Vagina (tissue), 2 donors: ENCODE measurements at regions not wholly inside any gene's neighbourhood (a gene's known extent, or its start where the extent isn't known, plus 50 kb on each side); places are given as distances from the start of the nearest gene placed in this dataset.

ENCODE experiments used
- POLR2A ChIP-seq, 2 donors: fragments of 450-650 bp; IDR thresholded peaks; one replicate each; pipeline ENCODE4 v1.6.1; 2017; ENCODE audit warnings: antibody characterized with exemption in 2 of 2, mild to moderate bottlenecking in 2 of 2, moderate library complexity in 2 of 2
- TF ChIP-seq, protein P1 (sequence below), 3 experiments: fragments of 450-650 bp in 2 of 3; fragments of 200-600 bp in 1 of 3; sonication (generic) in 1 of 3; IDR thresholded peaks; one replicate each; pipeline ENCODE4 v1.5.1; 2017 to 2019; ENCODE audit warnings: antibody characterized with exemption in 3 of 3, mild to moderate bottlenecking in 2 of 3, moderate library complexity in 2 of 3

- TF ChIP-seq POLR2A (IDR thresholded peaks at IDR 0.05), result no peak
- TF ChIP-seq, protein P1, sequence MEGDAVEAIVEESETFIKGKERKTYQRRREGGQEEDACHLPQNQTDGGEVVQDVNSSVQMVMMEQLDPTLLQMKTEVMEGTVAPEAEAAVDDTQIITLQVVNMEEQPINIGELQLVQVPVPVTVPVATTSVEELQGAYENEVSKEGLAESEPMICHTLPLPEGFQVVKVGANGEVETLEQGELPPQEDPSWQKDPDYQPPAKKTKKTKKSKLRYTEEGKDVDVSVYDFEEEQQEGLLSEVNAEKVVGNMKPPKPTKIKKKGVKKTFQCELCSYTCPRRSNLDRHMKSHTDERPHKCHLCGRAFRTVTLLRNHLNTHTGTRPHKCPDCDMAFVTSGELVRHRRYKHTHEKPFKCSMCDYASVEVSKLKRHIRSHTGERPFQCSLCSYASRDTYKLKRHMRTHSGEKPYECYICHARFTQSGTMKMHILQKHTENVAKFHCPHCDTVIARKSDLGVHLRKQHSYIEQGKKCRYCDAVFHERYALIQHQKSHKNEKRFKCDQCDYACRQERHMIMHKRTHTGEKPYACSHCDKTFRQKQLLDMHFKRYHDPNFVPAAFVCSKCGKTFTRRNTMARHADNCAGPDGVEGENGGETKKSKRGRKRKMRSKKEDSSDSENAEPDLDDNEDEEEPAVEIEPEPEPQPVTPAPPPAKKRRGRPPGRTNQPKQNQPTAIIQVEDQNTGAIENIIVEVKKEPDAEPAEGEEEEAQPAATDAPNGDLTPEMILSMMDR (IDR thresholded peaks at IDR 0.05), result no peak
Measured at GRCh38 chr4:124061413-124061812, 651.1 kb downstream of the ANKRD50 start.
